Activated CD8-positive, alpha-beta memory T cell treated with anti-CD3 and anti-CD28 coated beads, Interleukin-2, amount 50 U/mL, for 48 hours (primary cell): ENCODE measurements at regions not wholly inside any gene's neighbourhood (a gene's known extent, or its start where the extent isn't known, plus 50 kb on each side); places are given as distances from the start of the nearest gene placed in this dataset.

ENCODE experiments used
- DNase-seq: peaks from one replicate; pipeline ENCODE4 v3.0.0-alpha.2; 2020

- DNase-seq = no peak
These were observed 71.8 kb downstream of the FUNDC1 start for GRCh38 chrX:44470816-44471215.

- no peak for DNase-seq
These were observed 79.8 kb downstream of the FUNDC1 start for GRCh38 chrX:44462850-44463249.

GRCh38 chrX:44459501-44459900 lies 83.2 kb downstream of the FUNDC1 start:
- no peak for DNase-seq

GRCh38 chrX:44456685-44457084 lies 86.0 kb downstream of the FUNDC1 start:
- no peak for DNase-seq

- DNase-seq = no peak
These were observed 91.6 kb downstream of the FUNDC1 start for GRCh38 chrX:44451056-44451455.

- no peak for DNase-seq
These were observed 95.4 kb downstream of the FUNDC1 start for GRCh38 chrX:44447214-44447613.

DNA sequence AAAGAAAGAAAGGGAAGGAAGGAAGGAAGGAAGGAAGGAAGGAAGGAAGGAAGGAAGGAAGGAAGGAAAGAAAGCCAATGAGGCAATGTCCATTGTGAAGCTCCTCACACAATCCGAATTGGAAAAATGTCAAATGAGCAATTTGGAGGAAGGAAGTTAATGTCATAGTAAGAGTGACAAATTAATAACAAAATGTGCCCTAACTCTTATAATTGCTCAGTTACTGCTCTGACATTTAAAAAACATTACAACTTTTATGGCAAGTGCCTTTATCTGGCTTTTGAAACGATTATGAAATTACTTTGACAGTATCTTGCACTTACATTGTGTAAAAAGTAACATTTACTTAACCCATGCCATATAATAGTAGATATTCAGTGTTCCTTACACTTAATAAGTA lies 96.5 kb upstream of the EFHC2 start:
- no peak for DNase-seq

- DNase-seq = no peak
These were observed 95.8 kb upstream of the EFHC2 start for GRCh38 chrX:44439242-44439794.

DNA sequence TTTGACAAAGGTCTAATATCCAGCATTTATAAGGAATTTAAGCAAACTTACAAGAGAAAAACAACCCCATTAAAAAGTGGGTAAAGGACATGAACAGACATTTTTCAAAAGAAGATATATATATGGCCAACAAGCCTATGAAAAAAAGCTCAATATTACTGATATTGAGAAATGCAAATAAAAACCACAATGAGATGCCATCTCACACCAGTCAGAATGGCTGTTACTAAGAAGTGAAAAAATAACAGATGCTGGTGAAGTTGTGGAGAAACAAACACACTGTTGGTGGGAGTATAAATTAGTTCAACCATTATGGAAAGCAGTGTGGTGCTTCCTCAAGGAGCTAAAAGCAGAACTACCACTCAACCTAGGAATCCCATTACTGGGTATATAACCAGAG lies 91.6 kb upstream of the EFHC2 start:
- DNase-seq = no peak

- no peak for DNase-seq
These were observed 90.1 kb upstream of the EFHC2 start for GRCh38 chrX:44433556-44433955.

- DNase-seq = no peak
These were observed 89.2 kb upstream of the EFHC2 start for GRCh38 chrX:44432641-44433040.

GRCh38 chrX:44431194-44431593 lies 87.7 kb upstream of the EFHC2 start:
- no peak for DNase-seq

DNA sequence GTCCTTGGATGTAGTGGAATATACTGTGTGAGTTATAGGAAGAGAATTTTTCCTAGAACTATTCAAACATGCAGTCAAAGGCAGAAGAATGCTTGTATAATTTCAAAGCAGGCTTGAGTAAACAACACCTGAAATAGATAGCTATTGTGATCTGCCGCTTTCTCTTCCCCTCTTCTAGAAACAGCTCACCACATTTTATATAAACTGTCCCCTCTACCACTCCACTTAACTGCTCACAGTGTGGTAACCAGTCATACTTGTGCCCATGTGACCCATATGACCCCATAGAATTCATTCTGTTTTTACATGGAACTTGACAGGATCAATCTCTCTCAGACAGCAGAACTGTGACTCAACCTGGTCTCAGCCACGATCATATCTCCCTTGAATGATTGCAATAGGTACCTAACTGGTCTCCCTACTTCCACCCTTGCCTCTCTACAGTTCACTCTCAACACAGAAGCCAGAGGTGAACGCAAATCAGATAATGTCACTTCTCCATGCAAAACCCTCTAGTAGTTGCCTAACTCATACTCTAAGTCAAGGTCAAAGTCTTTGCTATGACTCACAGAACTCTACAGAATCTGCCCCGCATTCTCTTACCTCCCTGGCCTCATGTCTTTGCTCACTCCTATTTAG lies 85.6 kb upstream of the EFHC2 start:
- DNase-seq = no peak

DNA sequence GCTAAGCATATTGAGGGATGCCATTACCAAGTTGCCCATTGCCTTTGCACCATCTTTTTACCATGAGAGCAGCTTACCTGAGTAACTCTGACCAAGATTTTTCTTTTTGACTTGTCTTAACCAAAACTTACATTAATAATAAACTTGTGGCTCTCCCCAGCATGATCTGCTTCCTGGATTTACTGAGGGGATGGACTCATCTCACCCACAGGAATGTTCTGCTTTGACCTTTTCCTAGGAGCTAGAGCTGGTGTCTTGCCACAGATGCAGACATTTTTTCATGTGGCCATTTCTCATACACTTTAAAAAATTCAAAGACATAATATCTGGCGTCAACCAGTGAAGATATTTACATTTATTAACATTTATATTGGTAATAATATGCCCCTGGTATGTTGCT lies 79.2 kb upstream of the EFHC2 start:
- DNase-seq = no peak

- DNase-seq = no peak
These were observed 72.3 kb upstream of the EFHC2 start for GRCh38 chrX:44415639-44416386.

DNA sequence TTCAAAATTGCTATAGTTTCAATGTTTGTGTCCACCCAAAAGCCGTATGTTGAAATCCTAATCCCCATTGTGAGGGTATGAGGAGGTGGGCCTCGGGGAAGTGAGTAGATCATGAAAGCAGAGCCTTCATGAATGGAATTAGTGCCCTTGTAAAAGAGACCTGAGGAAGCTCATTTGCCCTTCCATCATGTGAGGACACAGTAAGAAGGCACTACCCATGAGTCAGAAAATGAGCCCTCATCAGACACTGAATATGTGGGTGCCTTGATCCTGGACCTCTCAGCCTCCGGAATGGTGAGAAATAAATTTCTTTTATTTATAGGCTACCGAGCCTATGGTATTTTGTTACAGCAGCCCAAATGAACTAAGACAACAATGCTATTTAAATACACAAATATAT lies 57.7 kb upstream of the EFHC2 start:
- DNase-seq = no peak

DNA sequence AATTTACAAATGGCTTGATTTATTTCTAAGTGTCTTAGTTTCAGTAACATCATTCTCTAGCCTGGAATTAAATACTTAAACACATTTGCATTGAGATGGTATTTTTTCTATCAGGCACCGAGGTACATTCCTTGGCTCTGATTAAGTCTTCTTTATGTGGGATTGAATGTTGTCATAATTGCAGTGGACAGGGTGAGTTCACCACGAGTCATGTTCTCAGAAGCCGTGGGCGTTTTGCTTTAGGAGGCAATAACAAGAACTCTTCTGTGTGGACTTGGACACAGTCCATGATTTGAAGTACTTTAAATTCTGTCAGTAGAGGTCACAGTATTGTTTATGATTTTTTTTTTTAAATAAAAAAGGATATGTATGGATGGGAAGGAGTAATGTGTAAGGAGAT lies 57.1 kb upstream of the EFHC2 start:
- DNase-seq = peak; percentile 50

GRCh38 chrX:44400161-44400560 lies 56.7 kb upstream of the EFHC2 start:
- no peak for DNase-seq
